CD8-positive, alpha-beta memory T cell (primary cell): ENCODE measurements at regions not wholly inside any gene's neighbourhood (a gene's known extent, or its start where the extent isn't known, plus 50 kb on each side); places are given as distances from the start of the nearest gene placed in this dataset.
A peak's percentile ranks its signal among the peaks of the same experiment; 100 is the strongest.
"Not testable (repeated sequence)": the region's sequence is repeated elsewhere in the genome, so short reads cannot be mapped to it uniquely, and the experiment has no call there.

Source experiments
- CTCF ChIA-PET: fragments of 350-600 bp; sonication (Branson Sonifier 250); formaldehyde crosslinking; loops from one replicate; lab custom pipeline; 2021; ENCODE audit warnings: antibody characterized with exemption; lab: Charles Lee
- POLR2A ChIA-PET: fragments of 350-600 bp; sonication (Branson Sonifier 250); formaldehyde crosslinking; loops from one replicate; lab custom pipeline; 2021; ENCODE audit warnings: antibody characterized with exemption; lab: Charles Lee
- DNase-seq, 5 donors: peaks; one replicate each; pipeline versions ENCODE4 v3.0.0 to v3.0.0-alpha.2; 2020 to 2022; ENCODE audit warnings: mixed read lengths in 1 of 5
- H3K27ac ChIP-seq: one replicate; pipeline ENCODE4 v1.7.0; 2013; ENCODE audit warnings: low read depth, mild to moderate bottlenecking, low read length, moderate library complexity
- H3K27me3 ChIP-seq: 2 replicates; pipeline ENCODE4 v1.7.0; 2013; ENCODE audit warnings: low read length, mild to moderate bottlenecking; ENCODE audit not compliant: insufficient read depth, poor library complexity, severe bottlenecking
- H3K36me3 ChIP-seq: 2 replicates; pipeline ENCODE4 v1.7.0; 2013; ENCODE audit warnings: mild to moderate bottlenecking, low read length, moderate library complexity; ENCODE audit not compliant: insufficient read depth
- H3K4me1 ChIP-seq: 2 replicates; pipeline ENCODE4 v1.7.0; 2013; ENCODE audit warnings: mild to moderate bottlenecking, low read length, moderate library complexity; ENCODE audit not compliant: insufficient read depth
- H3K4me3 ChIP-seq: 2 replicates; pipeline ENCODE4 v1.7.0; 2013; ENCODE audit warnings: mild to moderate bottlenecking, low read length
- H3K9me3 ChIP-seq: 2 replicates; pipeline ENCODE4 v1.7.0; 2013; ENCODE audit warnings: mild to moderate bottlenecking, low read length
- H3K27ac Mint-ChIP-seq, 8 donors: one replicate each; pipeline ENCODE4 v1.8.0; 2020 to 2021; ENCODE audit warnings: mixed read lengths in 8 of 8, mild to moderate bottlenecking in 6 of 8, inconsistent platforms in 3 of 8, moderate library complexity in 3 of 8
- H3K27me3 Mint-ChIP-seq, 2 donors: one replicate each; pipeline ENCODE4 v1.8.0; 2020 to 2021; ENCODE audit warnings: mixed read lengths in 2 of 2, mild to moderate bottlenecking in 1 of 2, moderate library complexity in 1 of 2
- H3K36me3 Mint-ChIP-seq, 3 donors: one replicate each; pipeline ENCODE4 v1.8.0; 2020 to 2021; ENCODE audit warnings: mixed read lengths in 3 of 3, inconsistent platforms in 1 of 3, mild to moderate bottlenecking in 1 of 3
- H3K4me1 Mint-ChIP-seq, 3 donors: one replicate each; pipeline ENCODE4 v1.8.0; 2020 to 2021; ENCODE audit warnings: mixed read lengths in 3 of 3, inconsistent platforms in 1 of 3, mild to moderate bottlenecking in 1 of 3
- H3K4me3 Mint-ChIP-seq, 7 donors: one replicate each; pipeline ENCODE4 v1.8.0; 2020 to 2021; ENCODE audit warnings: mixed read lengths in 7 of 7, mild to moderate bottlenecking in 6 of 7, moderate library complexity in 4 of 7, inconsistent platforms in 2 of 7
- H3K9me3 Mint-ChIP-seq, 5 donors: one replicate each; pipeline ENCODE4 v1.8.0; 2020 to 2022; ENCODE audit warnings: mixed read lengths in 5 of 5, mild to moderate bottlenecking in 3 of 5, moderate library complexity in 2 of 5, inconsistent platforms in 1 of 5

- H3K36me3 Mint-ChIP-seq = peaks cover 0 to 5% (median 0%) of the 10 kb centered on the region in 3 donors
- H3K36me3 ChIP-seq = no peaks in the 10 kb centered on the region
- H3K4me1 Mint-ChIP-seq = no peaks in the 10 kb centered on the region
- no peak overlapping the region for H3K4me3 ChIP-seq
- no peak overlapping the region for H3K4me3 Mint-ChIP-seq
- H3K27me3 Mint-ChIP-seq = peaks cover 15 to 47% of the 10 kb centered on the region in 2 donors
- ChIA-PET POLR2A (no interaction called here), CTCF (no interaction called here)
- DNase-seq = no peak
- H3K27ac ChIP-seq = no peak overlapping the region
- no peaks in the 10 kb centered on the region for H3K9me3 ChIP-seq
- no peaks in the 10 kb centered on the region for H3K4me1 ChIP-seq
- no peaks in the 10 kb centered on the region for H3K27me3 ChIP-seq
- no peak overlapping the region for H3K27ac Mint-ChIP-seq
- peaks cover 7 to 21% (median 16%) of the 10 kb centered on the region in 5 donors for H3K9me3 Mint-ChIP-seq
Observed at GRCh38 chr11:134498326-134499139, 86.5 kb upstream of the B3GAT1 start.

GRCh38 chr11:134497586-134497985 lies 85.5 kb upstream of the B3GAT1 start:
- H3K4me3 ChIP-seq = no peak overlapping the region
- ChIA-PET POLR2A (no interaction called here), CTCF (interaction anchor here (0.6 kb wide), 1 partner anchor 290 kb away, joined by 3 read pairs; no protein-coding TSS in a partner anchor)
- no peaks in the 10 kb centered on the region for H3K4me1 Mint-ChIP-seq
- peaks cover 15 to 41% of the 10 kb centered on the region in 2 donors for H3K27me3 Mint-ChIP-seq
- H3K36me3 Mint-ChIP-seq = peaks cover 0 to 5% (median 0%) of the 10 kb centered on the region in 3 donors
- H3K4me1 ChIP-seq = no peaks in the 10 kb centered on the region
- H3K36me3 ChIP-seq = no peaks in the 10 kb centered on the region
- H3K4me3 Mint-ChIP-seq = no peak overlapping the region
- no peaks in the 10 kb centered on the region for H3K27me3 ChIP-seq
- no peak overlapping the region for H3K27ac ChIP-seq
- no peak for DNase-seq
- peaks cover 7 to 23% (median 19%) of the 10 kb centered on the region in 5 donors for H3K9me3 Mint-ChIP-seq
- H3K27ac Mint-ChIP-seq = no peak overlapping the region
- no peaks in the 10 kb centered on the region for H3K9me3 ChIP-seq

- Mint-ChIP-seq H3K9me3 (peaks cover 7 to 25% (median 19%) of the 10 kb centered on the region in 5 donors), H3K27me3 (peaks cover 12 to 32% of the 10 kb centered on the region in 2 donors)
- H3K4me1 ChIP-seq, H3K4me1 Mint-ChIP-seq, H3K4me3 Mint-ChIP-seq, H3K27me3 ChIP-seq, POLR2A ChIA-PET, H3K27ac ChIP-seq, H3K4me3 ChIP-seq, CTCF ChIA-PET, H3K27ac Mint-ChIP-seq, H3K36me3 ChIP-seq, H3K36me3 Mint-ChIP-seq, H3K9me3 ChIP-seq, DNase-seq: not testable (repeated sequence)
Observed at GRCh38 chr11:134496058-134496457, 84.0 kb upstream of the B3GAT1 start.

GRCh38 chr11:134494395-134494794 lies 82.4 kb upstream of the B3GAT1 start:
- H3K36me3 Mint-ChIP-seq, H3K4me3 ChIP-seq, H3K4me1 Mint-ChIP-seq, POLR2A ChIA-PET, H3K4me1 ChIP-seq, H3K36me3 ChIP-seq, H3K4me3 Mint-ChIP-seq, CTCF ChIA-PET, H3K27ac ChIP-seq, H3K27me3 ChIP-seq, H3K27ac Mint-ChIP-seq, H3K9me3 ChIP-seq, DNase-seq: not testable (repeated sequence)
- peaks cover 15 to 19% of the 10 kb centered on the region in 2 donors for H3K27me3 Mint-ChIP-seq
- peaks cover 7 to 25% (median 19%) of the 10 kb centered on the region in 5 donors for H3K9me3 Mint-ChIP-seq

- H3K27ac ChIP-seq, H3K36me3 ChIP-seq, POLR2A ChIA-PET, H3K9me3 ChIP-seq, H3K4me1 Mint-ChIP-seq, H3K27me3 ChIP-seq, CTCF ChIA-PET, H3K4me1 ChIP-seq, H3K36me3 Mint-ChIP-seq, H3K27ac Mint-ChIP-seq, DNase-seq, H3K4me3 ChIP-seq, H3K4me3 Mint-ChIP-seq: not testable (repeated sequence)
- H3K9me3 Mint-ChIP-seq = peaks cover 7 to 25% (median 19%) of the 10 kb centered on the region in 5 donors
- H3K27me3 Mint-ChIP-seq = peaks cover 13 to 26% of the 10 kb centered on the region in 2 donors
Observed at GRCh38 chr11:134492411-134492810, 80.4 kb upstream of the B3GAT1 start.

GRCh38 chr11:134489728-134490127 lies 77.7 kb upstream of the B3GAT1 start:
- peaks cover 9 to 16% of the 10 kb centered on the region in 2 donors for H3K27me3 Mint-ChIP-seq

GRCh38 chr11:134488913-134489312 lies 76.9 kb upstream of the B3GAT1 start:
- H3K36me3 ChIP-seq = no peaks in the 10 kb centered on the region
- H3K4me1 ChIP-seq = no peaks in the 10 kb centered on the region
- H3K27ac ChIP-seq = no peak overlapping the region
- Mint-ChIP-seq H3K36me3 (no peaks in the 10 kb centered on the region), H3K9me3 (peaks cover 0 to 8% (median 3%) of the 10 kb centered on the region in 5 donors), H3K27me3 (peaks cover 9 to 19% of the 10 kb centered on the region in 2 donors), H3K4me3 (no peak overlapping the region), H3K27ac (peak overlapping the region in 1 of 8 donors; percentile 17), H3K4me1 (no peaks in the 10 kb centered on the region)
- ChIA-PET CTCF (interaction anchor here (1.0 kb wide), 1 partner anchor 17 kb away, joined by 3 read pairs; no protein-coding TSS in a partner anchor), POLR2A (no interaction called here)
- no peak overlapping the region for H3K4me3 ChIP-seq
- H3K27me3 ChIP-seq = no peaks in the 10 kb centered on the region
- DNase-seq = no peak
- H3K9me3 ChIP-seq = no peaks in the 10 kb centered on the region

More at GRCh38 chr11:134489728-134490127, 77.7 kb upstream of the B3GAT1 start:
- no peak overlapping the region for H3K27ac ChIP-seq
- DNase-seq = no peak
- Mint-ChIP-seq H3K4me3 (no peak overlapping the region), H3K27ac (peak overlapping the region in 1 of 8 donors; percentile 63), H3K9me3 (peaks cover under 1 to 12% (median 4%) of the 10 kb centered on the region in 5 donors), H3K4me1 (no peaks in the 10 kb centered on the region), H3K36me3 (no peaks in the 10 kb centered on the region)
- no peak overlapping the region for H3K4me3 ChIP-seq
- no peaks in the 10 kb centered on the region for H3K4me1 ChIP-seq
- ChIA-PET POLR2A (no interaction called here), CTCF (no interaction called here)
- H3K9me3 ChIP-seq = no peaks in the 10 kb centered on the region
- no peaks in the 10 kb centered on the region for H3K27me3 ChIP-seq
- no peaks in the 10 kb centered on the region for H3K36me3 ChIP-seq

- H3K27me3 Mint-ChIP-seq = peaks cover 9 to 22% of the 10 kb centered on the region in 2 donors
- Histone ChIP-seq H3K36me3 (no peaks in the 10 kb centered on the region), H3K27me3 (no peaks in the 10 kb centered on the region), H3K4me1 (no peaks in the 10 kb centered on the region), H3K9me3 (no peaks in the 10 kb centered on the region), H3K27ac (no peak overlapping the region), H3K4me3 (no peak overlapping the region)
- DNase-seq = no peak
- POLR2A ChIA-PET = no interaction called here
- CTCF ChIA-PET = interaction anchor here (1.0 kb wide), 1 partner anchor 17 kb away, joined by 3 read pairs; no protein-coding TSS in a partner anchor
- no peaks in the 10 kb centered on the region for H3K4me1 Mint-ChIP-seq
- H3K9me3 Mint-ChIP-seq = peaks cover 0 to 6% (median 3%) of the 10 kb centered on the region in 5 donors
- H3K27ac Mint-ChIP-seq = no peak overlapping the region
- H3K36me3 Mint-ChIP-seq = no peaks in the 10 kb centered on the region
- H3K4me3 Mint-ChIP-seq = no peak overlapping the region
Observed at GRCh38 chr11:134488512-134488911, 76.5 kb upstream of the B3GAT1 start.
